SK-N-SH (cell line): ENCODE measurements at regions not wholly inside any gene's neighbourhood (a gene's known extent, or its start where the extent isn't known, plus 50 kb on each side); places are given as distances from the start of the nearest gene placed in this dataset.

Experiments
- EP300 ChIP-seq, 2 experiments: IDR thresholded peaks; 2 replicates each; pipeline versions ENCODE4 v1.4.0 to v1.6.1; 2012; ENCODE audit warnings: borderline replicate concordance in 1 of 2, low read depth in 1 of 2, low read length in 1 of 2
- GATA2 ChIP-seq: sonication (generic); formaldehyde crosslinking; IDR thresholded peaks from 2 replicates; pipeline ENCODE4 v1.5.0; 2020; ENCODE audit warnings: mild to moderate bottlenecking, missing genetic modification reagents
- POLR2AphosphoS5 ChIP-seq: IDR thresholded peaks from 2 replicates; pipeline ENCODE4 v1.6.1; 2012; ENCODE audit warnings: low read depth, low read length
- RXRA ChIP-seq: IDR thresholded peaks from 2 replicates; pipeline ENCODE4 v1.4.0; 2012; ENCODE audit warnings: low read depth, mild to moderate bottlenecking, borderline replicate concordance
- TEAD4 ChIP-seq: IDR thresholded peaks from 2 replicates; pipeline ENCODE4 v1.4.0; 2012; ENCODE audit warnings: mild to moderate bottlenecking, borderline replicate concordance; ENCODE audit not compliant: insufficient read depth
- TF ChIP-seq, protein P1 (sequence below): IDR thresholded peaks from 2 replicates; pipeline ENCODE4 v1.4.0; 2012; ENCODE audit warnings: low read depth
- TF ChIP-seq, protein P2 (sequence below): fragments of 200-600 bp; sonication (generic); IDR thresholded peaks from 2 replicates; pipeline ENCODE4 v1.6.1; 2017; ENCODE audit warnings: antibody characterized with exemption, mild to moderate bottlenecking, moderate library complexity

- TF ChIP-seq GATA2 (CRISPR knock-in tag) (no peak), TEAD4 (no peak), EP300 (IDR thresholded peaks at IDR 0.05; ENCODE audit: borderline replicate concordance in 1 of 2, low read depth in 1 of 2, low read length in 1 of 2) (no peak), RXRA (no peak), POLR2AphosphoS5 (no peak)
- TF ChIP-seq, protein P1, sequence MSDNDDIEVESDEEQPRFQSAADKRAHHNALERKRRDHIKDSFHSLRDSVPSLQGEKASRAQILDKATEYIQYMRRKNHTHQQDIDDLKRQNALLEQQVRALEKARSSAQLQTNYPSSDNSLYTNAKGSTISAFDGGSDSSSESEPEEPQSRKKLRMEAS = no peak
- TF ChIP-seq, protein P2, sequence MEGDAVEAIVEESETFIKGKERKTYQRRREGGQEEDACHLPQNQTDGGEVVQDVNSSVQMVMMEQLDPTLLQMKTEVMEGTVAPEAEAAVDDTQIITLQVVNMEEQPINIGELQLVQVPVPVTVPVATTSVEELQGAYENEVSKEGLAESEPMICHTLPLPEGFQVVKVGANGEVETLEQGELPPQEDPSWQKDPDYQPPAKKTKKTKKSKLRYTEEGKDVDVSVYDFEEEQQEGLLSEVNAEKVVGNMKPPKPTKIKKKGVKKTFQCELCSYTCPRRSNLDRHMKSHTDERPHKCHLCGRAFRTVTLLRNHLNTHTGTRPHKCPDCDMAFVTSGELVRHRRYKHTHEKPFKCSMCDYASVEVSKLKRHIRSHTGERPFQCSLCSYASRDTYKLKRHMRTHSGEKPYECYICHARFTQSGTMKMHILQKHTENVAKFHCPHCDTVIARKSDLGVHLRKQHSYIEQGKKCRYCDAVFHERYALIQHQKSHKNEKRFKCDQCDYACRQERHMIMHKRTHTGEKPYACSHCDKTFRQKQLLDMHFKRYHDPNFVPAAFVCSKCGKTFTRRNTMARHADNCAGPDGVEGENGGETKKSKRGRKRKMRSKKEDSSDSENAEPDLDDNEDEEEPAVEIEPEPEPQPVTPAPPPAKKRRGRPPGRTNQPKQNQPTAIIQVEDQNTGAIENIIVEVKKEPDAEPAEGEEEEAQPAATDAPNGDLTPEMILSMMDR = no peak
These were observed 735.5 kb upstream of the AUTS2 start for GRCh38 chr7:68862736-68863135.
